ENCODE measurements at regions not wholly inside any gene's neighbourhood (a gene's known extent, or its start where the extent isn't known, plus 50 kb on each side); places are given as distances from the start of the nearest gene placed in this dataset.

DNA sequence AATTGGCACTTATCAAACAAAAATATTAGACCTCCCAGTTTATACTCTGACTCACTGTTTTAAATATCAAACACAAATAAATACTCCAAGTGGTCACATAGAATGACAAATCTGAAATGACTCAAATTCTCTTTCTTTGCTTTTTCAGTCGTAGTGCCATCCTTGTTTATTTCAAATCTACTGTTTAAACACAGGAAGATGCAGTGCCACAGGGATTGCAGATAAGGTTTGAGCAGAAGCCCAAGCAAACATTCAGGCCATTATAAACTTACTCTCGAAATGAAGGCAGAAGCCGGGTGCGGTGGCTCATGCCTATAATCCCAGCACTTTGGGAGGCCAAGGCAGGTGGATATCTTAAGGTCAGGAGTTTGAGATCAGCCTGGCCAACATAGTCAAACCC, 255.4 kb upstream of the PLXNA2 start:
- no peak for DNase-seq (ENCODE audit: extremely low spot score)
- ChIA-PET CTCF (no interaction called here), POLR2A (no interaction called here)
- TF ChIP-seq FOXK2 (IDR thresholded peaks at IDR 0.05) (no peak), ARNT (IDR thresholded peaks at IDR 0.05) (no peak)

DNA sequence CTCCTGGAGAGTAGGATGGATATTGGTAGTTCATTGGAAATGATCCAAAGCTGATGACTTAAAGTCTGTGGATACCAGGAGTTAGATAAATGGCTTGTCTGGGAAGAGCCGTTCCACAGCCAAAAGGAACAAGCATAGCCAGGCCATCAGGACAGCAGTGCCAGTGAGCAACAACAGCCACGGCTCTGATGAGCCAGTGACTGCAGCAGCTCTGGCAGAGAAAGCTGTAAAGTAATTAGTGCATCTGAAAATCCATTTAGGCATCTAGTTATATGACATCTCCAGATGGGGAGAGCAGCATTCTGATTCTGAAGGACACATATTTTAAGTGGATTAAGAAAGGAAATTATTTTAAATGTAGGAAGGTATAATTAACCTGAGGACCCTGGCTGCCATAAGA, 256.2 kb upstream of the PLXNA2 start:
- ChIA-PET POLR2A (no interaction called here), CTCF (no interaction called here)
- no peak for DNase-seq (ENCODE audit: extremely low spot score)
- TF ChIP-seq HDGF (IDR thresholded peaks at IDR 0.05; ENCODE audit: borderline replicate concordance) (no peak), ZNF384 (IDR thresholded peaks at IDR 0.05) (no peak), CTBP1 (IDR thresholded peaks at IDR 0.05; ENCODE audit: borderline replicate concordance) (no peak), NFRKB (IDR thresholded peaks at IDR 0.05) (no peak), ARNT (IDR thresholded peaks at IDR 0.05) (no peak), SP1 (IDR thresholded peaks at IDR 0.05) (no peak), TARDBP (IDR thresholded peaks at IDR 0.05) (no peak), FOXA1 (IDR thresholded peaks at IDR 0.05) (no peak), BHLHE40 (IDR thresholded peaks at IDR 0.05; ENCODE audit: borderline replicate concordance) (no peak), FOXK2 (IDR thresholded peaks at IDR 0.05) (no peak)

DNA sequence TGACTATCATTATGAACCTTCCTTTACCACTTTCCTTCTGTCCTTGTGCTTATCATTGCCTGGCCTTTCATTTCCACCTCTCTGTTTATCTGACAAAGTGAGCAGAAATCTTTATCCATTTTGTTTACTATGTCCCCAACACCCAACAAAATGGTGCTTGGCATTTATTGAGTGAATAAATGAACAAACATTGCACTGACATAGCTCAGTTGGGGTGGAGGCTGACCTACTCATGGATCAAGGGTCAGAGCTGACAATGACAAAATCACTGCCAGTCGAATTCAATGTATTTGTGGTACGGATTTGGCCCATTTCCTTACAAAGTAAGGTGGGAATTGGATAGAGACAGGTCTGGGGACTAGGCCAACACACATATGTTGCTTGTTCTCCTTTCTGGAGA, 257.4 kb upstream of the PLXNA2 start:
- DNase-seq (ENCODE audit: extremely low spot score), result no peak
- ChIA-PET POLR2A (no interaction called here), CTCF (no interaction called here)
- TF ChIP-seq ARNT (IDR thresholded peaks at IDR 0.05) (no peak), FOXA1 (IDR thresholded peaks at IDR 0.05) (no peak), FOXM1 (IDR thresholded peaks at IDR 0.05; ENCODE audit: borderline replicate concordance) (no peak)

DNA sequence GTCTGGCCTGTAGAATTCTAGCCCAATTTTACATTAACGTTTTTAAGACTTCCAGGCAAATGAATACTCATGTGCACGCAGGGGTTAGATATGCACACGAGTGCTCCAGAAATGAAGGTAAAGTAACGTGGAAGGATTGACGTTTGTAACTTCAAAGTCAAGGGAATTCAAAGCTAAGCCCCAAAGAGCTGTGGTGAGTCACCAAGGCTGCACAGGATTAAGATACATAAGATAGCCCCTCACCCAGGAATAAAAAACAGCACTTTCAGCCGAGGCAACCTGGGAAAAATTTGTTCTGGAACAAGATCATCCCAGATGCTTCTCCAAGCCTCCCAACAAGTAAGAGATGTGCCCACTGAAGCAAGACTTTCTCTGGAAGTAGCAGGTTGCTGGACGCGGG, 259.6 kb upstream of the PLXNA2 start:
- TF ChIP-seq HDGF (IDR thresholded peaks at IDR 0.05; ENCODE audit: borderline replicate concordance) (no peak), L3MBTL2 (conservative IDR thresholded peaks at IDR 0.05) (no peak), FOXK2 (IDR thresholded peaks at IDR 0.05) (no peak), FOXA1 (IDR thresholded peaks at IDR 0.05) (no peak), LEF1 (IDR thresholded peaks at IDR 0.05; ENCODE audit: borderline replicate concordance) (no peak), CTBP1 (IDR thresholded peaks at IDR 0.05; ENCODE audit: borderline replicate concordance) (no peak), NFRKB (IDR thresholded peaks at IDR 0.05) (no peak), SP1 (IDR thresholded peaks at IDR 0.05) (no peak), FOXM1 (IDR thresholded peaks at IDR 0.05; ENCODE audit: borderline replicate concordance) (no peak), ARNT (IDR thresholded peaks at IDR 0.05) (no peak), SUZ12 (IDR thresholded peaks at IDR 0.05) (no peak), ELF4 (IDR thresholded peaks at IDR 0.05) (no peak), TARDBP (IDR thresholded peaks at IDR 0.05) (no peak)
- TF ChIP-seq, protein P1, sequence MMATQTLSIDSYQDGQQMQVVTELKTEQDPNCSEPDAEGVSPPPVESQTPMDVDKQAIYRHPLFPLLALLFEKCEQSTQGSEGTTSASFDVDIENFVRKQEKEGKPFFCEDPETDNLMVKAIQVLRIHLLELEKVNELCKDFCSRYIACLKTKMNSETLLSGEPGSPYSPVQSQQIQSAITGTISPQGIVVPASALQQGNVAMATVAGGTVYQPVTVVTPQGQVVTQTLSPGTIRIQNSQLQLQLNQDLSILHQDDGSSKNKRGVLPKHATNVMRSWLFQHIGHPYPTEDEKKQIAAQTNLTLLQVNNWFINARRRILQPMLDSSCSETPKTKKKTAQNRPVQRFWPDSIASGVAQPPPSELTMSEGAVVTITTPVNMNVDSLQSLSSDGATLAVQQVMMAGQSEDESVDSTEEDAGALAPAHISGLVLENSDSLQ (IDR thresholded peaks at IDR 0.05), result no peak
- ChIA-PET CTCF (no interaction called here), POLR2A (no interaction called here)
- no peak for DNase-seq (ENCODE audit: extremely low spot score)

DNA sequence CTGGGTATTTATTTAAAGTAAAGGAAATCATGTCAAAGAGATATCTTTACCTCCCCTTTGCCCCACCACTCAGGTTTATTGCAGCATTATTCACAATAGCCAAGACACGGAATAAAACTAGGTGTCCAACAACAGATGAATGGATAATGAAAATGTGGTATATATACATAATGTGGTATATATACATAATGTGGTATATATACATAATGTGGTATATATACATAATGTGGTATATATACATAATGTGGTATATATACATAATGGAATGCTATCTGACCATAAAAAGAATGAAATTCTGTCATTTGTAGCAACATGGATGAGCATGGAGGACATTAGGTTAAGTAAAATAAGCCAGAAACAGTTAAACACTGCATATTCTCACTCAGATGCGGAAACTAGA, 262.6 kb upstream of the PLXNA2 start:
- DNase-seq (ENCODE audit: extremely low spot score), result no peak
- POLR2A ChIA-PET, result no interaction called here
- CTCF ChIA-PET, result no interaction called here
- TF ChIP-seq SUZ12 (IDR thresholded peaks at IDR 0.05) (no peak), SP1 (IDR thresholded peaks at IDR 0.05) (no peak), NFRKB (IDR thresholded peaks at IDR 0.05) (no peak), CTBP1 (IDR thresholded peaks at IDR 0.05; ENCODE audit: borderline replicate concordance) (no peak), HDGF (IDR thresholded peaks at IDR 0.05; ENCODE audit: borderline replicate concordance) (no peak), ARNT (IDR thresholded peaks at IDR 0.05) (no peak), ZNF384 (IDR thresholded peaks at IDR 0.05) (no peak), FOXM1 (IDR thresholded peaks at IDR 0.05; ENCODE audit: borderline replicate concordance) (no peak), BHLHE40 (IDR thresholded peaks at IDR 0.05; ENCODE audit: borderline replicate concordance) (no peak)

DNA sequence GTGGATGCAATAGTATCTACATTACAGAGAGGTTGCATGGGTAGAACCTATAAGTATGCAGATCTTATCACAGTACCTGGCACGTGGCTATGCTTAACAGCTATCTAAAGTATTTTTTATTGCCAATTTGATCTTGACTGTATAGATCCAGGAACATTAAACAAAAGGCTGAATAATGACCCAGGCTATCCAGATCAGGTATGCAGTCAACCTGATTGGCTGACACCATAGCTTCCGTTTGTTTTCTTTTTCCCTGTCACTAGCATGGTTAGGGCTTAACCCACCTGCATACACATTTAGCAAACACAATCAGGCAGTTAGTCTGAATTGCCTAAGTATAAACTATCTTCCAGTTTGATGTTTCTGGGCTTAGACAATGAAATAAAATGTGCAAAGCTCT, 264.9 kb upstream of the PLXNA2 start:
- ChIA-PET CTCF (no interaction called here), POLR2A (no interaction called here)
- no peak for DNase-seq (ENCODE audit: extremely low spot score)
- no peak for TF ChIP-seq NFRKB (IDR thresholded peaks at IDR 0.05)
- no peak for TF ChIP-seq BHLHE40 (IDR thresholded peaks at IDR 0.05; ENCODE audit: borderline replicate concordance)
- TF ChIP-seq ELF4 (IDR thresholded peaks at IDR 0.05), result no peak
- no peak for TF ChIP-seq TARDBP (IDR thresholded peaks at IDR 0.05)
- TF ChIP-seq SUZ12 (IDR thresholded peaks at IDR 0.05), result no peak

DNA sequence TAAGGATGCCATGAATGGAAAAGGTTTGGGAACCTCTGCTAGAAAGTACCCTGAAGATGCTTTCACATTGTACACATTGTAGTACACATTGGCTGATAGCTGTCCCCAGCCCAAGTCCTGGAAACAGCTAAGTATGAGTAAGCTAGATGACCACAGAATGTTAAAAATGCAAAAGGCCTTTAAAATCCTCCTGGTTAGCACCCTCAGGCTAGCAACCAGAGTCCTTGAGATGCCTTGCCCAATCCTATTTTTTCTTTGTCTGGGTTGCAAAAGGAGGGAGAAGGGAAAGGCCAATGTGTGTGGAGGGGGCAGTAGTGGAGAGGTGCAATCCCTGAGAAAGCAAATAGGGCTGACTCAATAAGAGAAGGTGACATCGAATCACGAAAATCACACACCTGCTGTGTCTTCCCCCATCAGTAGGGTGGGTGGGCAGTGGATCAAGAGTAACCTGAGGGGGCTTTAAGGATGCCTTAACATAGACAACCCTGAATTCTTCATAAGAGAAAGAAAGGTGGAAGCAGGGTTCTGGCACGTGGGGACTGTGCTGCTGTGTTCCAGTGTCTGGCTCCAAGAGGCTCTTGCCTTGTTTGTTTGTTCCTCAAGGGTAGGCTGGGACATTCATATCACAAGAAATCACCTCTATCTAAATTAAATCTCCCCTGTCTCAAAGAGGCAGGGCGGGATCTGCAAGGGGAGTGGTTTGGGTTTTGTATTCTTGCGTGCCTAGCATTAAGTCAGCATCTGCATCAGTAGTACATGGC, 266.2 kb upstream of the PLXNA2 start:
- TF ChIP-seq TARDBP (IDR thresholded peaks at IDR 0.05) (no peak), ZNF384 (IDR thresholded peaks at IDR 0.05) (no peak), FOXK2 (IDR thresholded peaks at IDR 0.05) (no peak), NFRKB (IDR thresholded peaks at IDR 0.05) (no peak), CTBP1 (IDR thresholded peaks at IDR 0.05; ENCODE audit: borderline replicate concordance) (no peak), FOXA1 (IDR thresholded peaks at IDR 0.05) (no peak), BHLHE40 (IDR thresholded peaks at IDR 0.05; ENCODE audit: borderline replicate concordance) (no peak), L3MBTL2 (conservative IDR thresholded peaks at IDR 0.05) (no peak), HDGF (IDR thresholded peaks at IDR 0.05; ENCODE audit: borderline replicate concordance) (no peak), ELF4 (IDR thresholded peaks at IDR 0.05) (no peak)
- TF ChIP-seq, protein P1 (IDR thresholded peaks at IDR 0.05), result no peak
- CTCF ChIA-PET, result no interaction called here
- no peak for DNase-seq (ENCODE audit: extremely low spot score)
- POLR2A ChIA-PET, result no interaction called here
